Brain microvascular endothelial cell (primary cell): ENCODE measurements at regions not wholly inside any gene's neighbourhood (a gene's known extent, or its start where the extent isn't known, plus 50 kb on each side); places are given as distances from the start of the nearest gene placed in this dataset.

Experiments
- DNase-seq: peaks from one replicate; pipeline ENCODE4 v3.0.0-alpha.2; 2020
- H3K27ac ChIP-seq: fragments of 250-450 bp; sonication (Bioruptor Pico); 2 replicates; pipeline ENCODE4 v1.5.1; 2020; ENCODE audit warnings: mild to moderate bottlenecking, moderate library complexity
- H3K27me3 ChIP-seq: fragments of 250-450 bp; sonication (Bioruptor Pico); replicated peaks from 2 replicates; pipeline ENCODE4 v1.5.1; 2020; ENCODE audit warnings: mild to moderate bottlenecking
- H3K36me3 ChIP-seq: fragments of 250-450 bp; sonication (Bioruptor Pico); replicated peaks from 2 replicates; pipeline ENCODE4 v1.5.1; 2020; ENCODE audit warnings: mild to moderate bottlenecking
- H3K4me3 ChIP-seq: 2 replicates; pipeline ENCODE4 v1.5.1; 2011; ENCODE audit warnings: low read depth, mild to moderate bottlenecking, control low read depth, low read length, moderate library complexity
- CTCF ChIP-seq: IDR thresholded peaks from 2 replicates; pipeline ENCODE4 v1.5.1; 2011; ENCODE audit warnings: low read depth, mild to moderate bottlenecking, moderate library complexity, low read length, control low read depth, inconsistent platforms; ENCODE audit errors: missing control alignments
- in situ Hi-C: cut with HindIII; loops from 2 replicates; pipeline ENCODE4 v1.10.0; 2017; ENCODE audit warnings: low sequenced_read_pairs, low pct_ligation_motif_present

GRCh38 chr22:49606562-49607290 lies 220.9 kb downstream of the BRD1 start:
- in situ Hi-C loops: no loop called here
- Histone ChIP-seq H3K27me3 (no peaks in the 10 kb centered on the region), H3K27ac (no peak overlapping the region), H3K4me3 (no peak overlapping the region), H3K36me3 (no peaks in the 10 kb centered on the region)
- DNase-seq: no peak
- no peak for TF ChIP-seq CTCF

- DNase-seq: no peak
- no peaks in the 10 kb centered on the region for H3K27me3 ChIP-seq
- TF ChIP-seq CTCF: no peak
- in situ Hi-C loops: no loop called here
- no peaks in the 10 kb centered on the region for H3K36me3 ChIP-seq
- H3K4me3 ChIP-seq: no peak overlapping the region
- H3K27ac ChIP-seq: no peak overlapping the region
Observed at GRCh38 chr22:49604732-49605302, 222.9 kb downstream of the BRD1 start.

- TF ChIP-seq CTCF: no peak
- no peak for DNase-seq
- Histone ChIP-seq H3K27ac (no peak overlapping the region), H3K27me3 (no peaks in the 10 kb centered on the region), H3K36me3 (no peaks in the 10 kb centered on the region), H3K4me3 (no peak overlapping the region)
- in situ Hi-C loops: no loop called here
Observed at GRCh38 chr22:49603016-49603415, 224.7 kb downstream of the BRD1 start.

- no peaks in the 10 kb centered on the region for H3K27me3 ChIP-seq
- no peak for DNase-seq
- H3K27ac ChIP-seq: no peak overlapping the region
- no peak for TF ChIP-seq CTCF
- in situ Hi-C loops: no loop called here
- no peaks in the 10 kb centered on the region for H3K36me3 ChIP-seq
- H3K4me3 ChIP-seq: no peak overlapping the region
Observed at GRCh38 chr22:49602481-49602880, 225.2 kb downstream of the BRD1 start.

GRCh38 chr22:49601614-49602321 lies 225.9 kb downstream of the BRD1 start:
- H3K27ac ChIP-seq: no peak overlapping the region
- in situ Hi-C loops: no loop called here
- no peak overlapping the region for H3K4me3 ChIP-seq
- no peak for DNase-seq
- no peaks in the 10 kb centered on the region for H3K36me3 ChIP-seq
- H3K27me3 ChIP-seq: no peaks in the 10 kb centered on the region
- TF ChIP-seq CTCF: no peak
